HepG2 (cell line): ENCODE measurements at regions not wholly inside any gene's neighbourhood (a gene's known extent, or its start where the extent isn't known, plus 50 kb on each side); places are given as distances from the start of the nearest gene placed in this dataset.

Experiments used
- GATAD1 ChIP-seq: IDR thresholded peaks from 2 replicates; pipeline ENCODE4 v1.6.1; 2016; ENCODE audit warnings: missing genetic modification reagents, missing compliant biosample characterization
- HOXA5 ChIP-seq: sonication (generic); formaldehyde crosslinking; IDR thresholded peaks from 2 replicates; pipeline ENCODE4 v1.4.0; 2020; ENCODE audit warnings: missing genetic modification reagents
- NFE2 ChIP-seq: sonication (generic); formaldehyde crosslinking; IDR thresholded peaks from 2 replicates; pipeline ENCODE4 v1.4.0; 2020; ENCODE audit warnings: missing genetic modification reagents
- PHF21A ChIP-seq: sonication (generic); formaldehyde crosslinking; IDR thresholded peaks from 2 replicates; pipeline ENCODE4 v1.5.0; 2020; ENCODE audit warnings: mild to moderate bottlenecking, missing genetic modification reagents
- RFXAP ChIP-seq: sonication (generic); formaldehyde crosslinking; IDR thresholded peaks from 2 replicates; pipeline ENCODE4 v1.4.0; 2020; ENCODE audit warnings: missing genetic modification reagents, borderline replicate concordance
- RXRB ChIP-seq: IDR thresholded peaks from 2 replicates; pipeline ENCODE4 v1.6.1; 2016; ENCODE audit warnings: borderline replicate concordance, missing genetic modification reagents, missing compliant biosample characterization
- SRSF9 ChIP-seq: fragments of 200-400 bp; formaldehyde crosslinking; IDR thresholded peaks from 2 replicates; pipeline ENCODE4 v1.6.1; 2018; ENCODE audit warnings: borderline replicate concordance, mild to moderate bottlenecking, low read depth, low read length; ENCODE audit not compliant: insufficient read depth, poor library complexity, severe bottlenecking
- STAT6 ChIP-seq: sonication (generic); formaldehyde crosslinking; IDR thresholded peaks from 2 replicates; pipeline ENCODE4 v1.4.0; 2020; ENCODE audit warnings: missing genetic modification reagents, mild to moderate bottlenecking, borderline replicate concordance
- TFE3 ChIP-seq: IDR thresholded peaks from 2 replicates; pipeline ENCODE4 v1.6.1; 2016
- TMF1 ChIP-seq: sonication (generic); formaldehyde crosslinking; IDR thresholded peaks from 2 replicates; pipeline ENCODE4 v1.8.1; 2022; ENCODE audit warnings: low read depth, missing genetic modification reagents
- YEATS2 ChIP-seq: sonication (generic); formaldehyde crosslinking; IDR thresholded peaks from 2 replicates; pipeline ENCODE4 v1.4.0; 2020; ENCODE audit warnings: missing genetic modification reagents, borderline replicate concordance
- ZNF224 ChIP-seq: sonication (generic); formaldehyde crosslinking; IDR thresholded peaks from 2 replicates; pipeline ENCODE4 v1.5.0; 2020; ENCODE audit warnings: mild to moderate bottlenecking, missing genetic modification reagents
- ZNF414 ChIP-seq: sonication (generic); formaldehyde crosslinking; IDR thresholded peaks from 2 replicates; pipeline ENCODE4 v1.5.0; 2020; ENCODE audit warnings: missing genetic modification reagents
- ZNF441 ChIP-seq: sonication (generic); formaldehyde crosslinking; IDR thresholded peaks from 2 replicates; pipeline ENCODE4 v1.7.0; 2021; ENCODE audit warnings: missing genetic modification reagents, borderline replicate concordance
- ZNF576 ChIP-seq: sonication (generic); formaldehyde crosslinking; IDR thresholded peaks from 2 replicates; pipeline ENCODE4 v1.4.0; 2020; ENCODE audit warnings: mild to moderate bottlenecking, missing genetic modification reagents
- ZNF646 ChIP-seq: sonication (generic); formaldehyde crosslinking; IDR thresholded peaks from 2 replicates; pipeline ENCODE4 v1.9.0; 2021; ENCODE audit warnings: mild to moderate bottlenecking, missing genetic modification reagents

GRCh38 chr2:109680523-109681297 is 66.5 kb downstream of the SOWAHC start (continued):
- TF ChIP-seq TMF1 (CRISPR knock-in tag) (no peak), SRSF9 (no peak), NFE2 (CRISPR knock-in tag) (no peak), ZNF414 (CRISPR knock-in tag) (no peak), ZNF441 (no peak), STAT6 (CRISPR knock-in tag) (no peak), GATAD1 (peak; percentile 32; the same call in 1 of the 2 replicates), RFXAP (CRISPR knock-in tag) (no peak), ZNF224 (no peak), HOXA5 (CRISPR knock-in tag) (no peak), PHF21A (0 out of 2 replicates have a peak, but pooled peaks have one; percentile 35), ZNF576 (no peak), ZNF646 (CRISPR knock-in tag) (no peak), YEATS2 (CRISPR knock-in tag) (no peak), RXRB (CRISPR knock-in tag) (0 out of 2 replicates have a peak, but pooled peaks have one; percentile 8), TFE3 (CRISPR knock-in tag) (no peak)
